Gastrocnemius medialis (tissue), 4 donors: ENCODE measurements at regions not wholly inside any gene's neighbourhood (a gene's known extent, or its start where the extent isn't known, plus 50 kb on each side); places are given as distances from the start of the nearest gene placed in this dataset.

Experiments used
- CTCF ChIP-seq, 5 experiments: fragments of 450-650 bp in 3 of 5; fragments of 200-600 bp in 2 of 5; sonication (generic) in 2 of 5; IDR thresholded peaks in 4 of 5; conservative IDR thresholded peaks in 1 of 5; 1 replicate in 4 of 5; 2 replicates in 1 of 5; pipeline ENCODE4 v1.5.1; 2016 to 2019; ENCODE audit warnings: antibody characterized with exemption in 5 of 5, mild to moderate bottlenecking in 3 of 5, moderate library complexity in 3 of 5
- POLR2A ChIP-seq, 2 donors: fragments of 450-650 bp; IDR thresholded peaks; one replicate each; pipeline ENCODE4 v1.6.1; 2017; ENCODE audit warnings: antibody characterized with exemption in 2 of 2, mild to moderate bottlenecking in 2 of 2, moderate library complexity in 2 of 2

GRCh38 chr2:126952216-126952615 is 53.5 kb downstream of the TEX51 start:
- TF ChIP-seq CTCF (IDR thresholded peaks at IDR 0.05 in 4 of 5, conservative IDR thresholded peaks at IDR 0.05 in 1 of 5) (no peak), POLR2A (IDR thresholded peaks at IDR 0.05) (no peak)
